ENCODE measurements at regions not wholly inside any gene's neighbourhood (a gene's known extent, or its start where the extent isn't known, plus 50 kb on each side); places are given as distances from the start of the nearest gene placed in this dataset.

DNA sequence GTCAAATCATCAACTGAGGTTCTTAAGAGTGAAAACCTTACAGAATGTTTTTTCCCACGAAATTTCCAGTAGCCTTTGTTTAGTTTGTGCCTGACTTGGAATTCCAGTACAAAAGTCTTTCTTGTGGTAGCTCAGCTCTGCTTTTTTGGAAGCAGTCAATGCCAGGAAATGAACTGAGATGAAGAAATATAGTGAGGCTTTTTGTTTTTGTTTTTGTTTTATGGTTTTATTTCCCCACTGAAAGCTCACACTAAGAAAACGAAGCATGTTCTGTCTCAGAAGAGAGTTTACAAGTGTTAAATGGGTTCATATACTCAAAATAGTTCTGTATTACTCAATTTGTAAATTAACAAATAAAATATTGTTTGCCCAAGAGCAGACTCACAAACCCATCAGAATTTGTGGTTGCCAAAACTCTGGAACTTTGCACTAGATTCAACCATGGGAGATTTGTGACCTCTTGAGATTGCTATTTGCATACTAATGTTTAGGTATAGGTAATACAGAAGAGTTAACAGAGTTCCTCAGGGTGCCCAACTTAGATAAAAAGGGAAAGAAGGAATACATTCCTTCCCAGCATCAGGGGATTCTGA lies 1060.8 kb downstream of the FAT4 start:
- Histone ChIP-seq H3K9me3 (ENCODE audit: insufficient read depth, low read length, severe bottlenecking) (no peaks in the 10 kb centered on the region), H3K9ac (ENCODE audit: low read depth, low read length) (no peak overlapping the region), H3K79me2 (ENCODE audit: insufficient read depth, low read length) (no peaks in the 10 kb centered on the region), H2AFZ (ENCODE audit: low read depth, low read length) (no peak overlapping the region), H3K4me1 (ENCODE audit: insufficient read depth, low read length) (no peaks in the 10 kb centered on the region), H3K27ac (ENCODE audit: low read length) (no peak overlapping the region), H3K27me3 (ENCODE audit: insufficient read depth, low read length, poor library complexity) (no peaks in the 10 kb centered on the region), H3K4me2 (ENCODE audit: insufficient read depth, low read length) (no peak overlapping the region), H4K20me1 (ENCODE audit: insufficient read depth, low read length) (no peaks in the 10 kb centered on the region), H3K4me3 (ENCODE audit: low read depth in 1 of 2, low read length in 2 of 2) (no peak overlapping the region), H3K36me3 (ENCODE audit: insufficient read depth, low read length) (no peaks in the 10 kb centered on the region)
- DNase-seq (no peak), ATAC-seq (ENCODE audit: insufficient read depth, low read depth) (no peak)
- TF ChIP-seq EZH2 (IDR thresholded peaks at IDR 0.05; ENCODE audit: borderline replicate concordance, low read depth, low read length, severe bottlenecking): no peak
- TF ChIP-seq CTCF (IDR thresholded peaks at IDR 0.05; ENCODE audit: borderline replicate concordance, extremely low read depth, low read length, poor library complexity, severe bottlenecking): no peak

- Histone ChIP-seq H3K4me3 (ENCODE audit: low read depth in 1 of 2, low read length in 2 of 2) (no peak overlapping the region), H3K27me3 (ENCODE audit: insufficient read depth, low read length, poor library complexity) (no peaks in the 10 kb centered on the region)
- ATAC-seq (ENCODE audit: insufficient read depth, low read depth): no peak
Observed at GRCh38 chr4:126385954-126386353, 1071.2 kb downstream of the FAT4 start.

DNA sequence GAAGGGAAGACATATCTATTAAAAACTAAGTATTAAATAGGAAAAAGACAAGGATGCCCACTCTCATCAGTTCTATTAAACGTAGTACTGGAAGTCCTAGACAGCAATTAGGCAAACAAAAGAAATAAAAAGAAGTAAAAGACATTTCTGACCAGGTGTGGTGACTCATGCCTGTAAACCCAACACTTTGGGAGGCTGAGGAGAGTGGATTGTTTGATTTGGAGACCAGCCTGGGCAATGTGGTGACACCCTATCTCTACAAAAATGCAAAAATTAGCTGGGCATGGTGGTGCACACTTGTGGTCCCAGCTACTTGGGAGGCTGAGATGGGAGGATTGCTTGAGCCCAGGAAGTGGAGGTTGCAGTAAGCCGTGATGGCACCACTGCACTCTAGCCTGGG lies 1071.8 kb downstream of the FAT4 start:
- Histone ChIP-seq H3K79me2 (ENCODE audit: insufficient read depth, low read length) (no peaks in the 10 kb centered on the region), H4K20me1 (ENCODE audit: insufficient read depth, low read length) (no peaks in the 10 kb centered on the region), H2AFZ (ENCODE audit: low read depth, low read length) (no peak overlapping the region), H3K27ac (ENCODE audit: low read length) (no peak overlapping the region), H3K4me3 (ENCODE audit: low read depth in 1 of 2, low read length in 2 of 2) (no peak overlapping the region), H3K4me2 (ENCODE audit: insufficient read depth, low read length) (no peak overlapping the region), H3K36me3 (ENCODE audit: insufficient read depth, low read length) (no peaks in the 10 kb centered on the region), H3K4me1 (ENCODE audit: insufficient read depth, low read length) (no peaks in the 10 kb centered on the region), H3K9ac (ENCODE audit: low read depth, low read length) (no peak overlapping the region), H3K9me3 (ENCODE audit: insufficient read depth, low read length, severe bottlenecking) (no peaks in the 10 kb centered on the region), H3K27me3 (ENCODE audit: insufficient read depth, low read length, poor library complexity) (no peaks in the 10 kb centered on the region)
- ATAC-seq (ENCODE audit: insufficient read depth, low read depth) (no peak), DNase-seq (no peak)
- TF ChIP-seq CTCF (IDR thresholded peaks at IDR 0.05; ENCODE audit: borderline replicate concordance, extremely low read depth, low read length, poor library complexity, severe bottlenecking) (no peak), EZH2 (IDR thresholded peaks at IDR 0.05; ENCODE audit: borderline replicate concordance, low read depth, low read length, severe bottlenecking) (no peak)

More at GRCh38 chr4:126385954-126386353, 1071.2 kb downstream of the FAT4 start:
- H3K79me2 ChIP-seq (ENCODE audit: insufficient read depth, low read length): no peaks in the 10 kb centered on the region
- no peak overlapping the region for H2AFZ ChIP-seq (ENCODE audit: low read depth, low read length)
- H4K20me1 ChIP-seq (ENCODE audit: insufficient read depth, low read length): no peaks in the 10 kb centered on the region
- H3K4me1 ChIP-seq (ENCODE audit: insufficient read depth, low read length): no peaks in the 10 kb centered on the region
- H3K36me3 ChIP-seq (ENCODE audit: insufficient read depth, low read length): no peaks in the 10 kb centered on the region
- no peak overlapping the region for H3K27ac ChIP-seq (ENCODE audit: low read length)
- H3K9ac ChIP-seq (ENCODE audit: low read depth, low read length): no peak overlapping the region
- DNase-seq: no peak
- no peak overlapping the region for H3K4me2 ChIP-seq (ENCODE audit: insufficient read depth, low read length)
- TF ChIP-seq CTCF (IDR thresholded peaks at IDR 0.05; ENCODE audit: borderline replicate concordance, extremely low read depth, low read length, poor library complexity, severe bottlenecking) (no peak), EZH2 (IDR thresholded peaks at IDR 0.05; ENCODE audit: borderline replicate concordance, low read depth, low read length, severe bottlenecking) (no peak)
- H3K9me3 ChIP-seq (ENCODE audit: insufficient read depth, low read length, severe bottlenecking): no peaks in the 10 kb centered on the region
